Left ventricle myocardium inferior (tissue), 1 donor: ENCODE measurements at regions not wholly inside any gene's neighbourhood (a gene's known extent, or its start where the extent isn't known, plus 50 kb on each side); places are given as distances from the start of the nearest gene placed in this dataset.

Source experiments
- DNase-seq: peaks from one replicate; pipeline ENCODE4 v3.0.0-alpha.2; 2020
- H3K27ac ChIP-seq: fragments of 200-600 bp; replicated peaks from 2 replicates; pipeline ENCODE4 v1.8.0; 2021
- H3K27me3 ChIP-seq: fragments of 200-600 bp; 2 replicates; pipeline ENCODE4 v1.8.0; 2021; ENCODE audit warnings: low read depth
- H3K36me3 ChIP-seq: fragments of 200-600 bp; 2 replicates; pipeline ENCODE4 v1.8.0; 2021
- H3K4me1 ChIP-seq: fragments of 200-600 bp; 2 replicates; pipeline ENCODE4 v1.8.0; 2021
- H3K4me3 ChIP-seq: fragments of 200-600 bp; 2 replicates; pipeline ENCODE4 v1.8.0; 2021; ENCODE audit warnings: mild to moderate bottlenecking, moderate library complexity
- H3K9me3 ChIP-seq: fragments of 200-600 bp; replicated peaks from 2 replicates; pipeline ENCODE4 v1.8.0; 2021
- intact Hi-C: fragments of 100-400 bp; cut with micrococcal nuclease; formaldehyde crosslinking; loops from one replicate; pipeline ENCODE4 v1.11.0; 2022
- TF ChIP-seq, protein P1 (sequence below): fragments of 200-600 bp; IDR thresholded peaks from 2 replicates; pipeline ENCODE4 v1.8.0; 2021; ENCODE audit warnings: antibody characterized with exemption, mild to moderate bottlenecking, borderline replicate concordance
- donor health status: DM: no; HTN: yes; CAD: no; lungs with severe emphysema.

GRCh38 chr9:89862316-89862715, 257.5 kb downstream of the GADD45G start:
- TF ChIP-seq, protein P1, sequence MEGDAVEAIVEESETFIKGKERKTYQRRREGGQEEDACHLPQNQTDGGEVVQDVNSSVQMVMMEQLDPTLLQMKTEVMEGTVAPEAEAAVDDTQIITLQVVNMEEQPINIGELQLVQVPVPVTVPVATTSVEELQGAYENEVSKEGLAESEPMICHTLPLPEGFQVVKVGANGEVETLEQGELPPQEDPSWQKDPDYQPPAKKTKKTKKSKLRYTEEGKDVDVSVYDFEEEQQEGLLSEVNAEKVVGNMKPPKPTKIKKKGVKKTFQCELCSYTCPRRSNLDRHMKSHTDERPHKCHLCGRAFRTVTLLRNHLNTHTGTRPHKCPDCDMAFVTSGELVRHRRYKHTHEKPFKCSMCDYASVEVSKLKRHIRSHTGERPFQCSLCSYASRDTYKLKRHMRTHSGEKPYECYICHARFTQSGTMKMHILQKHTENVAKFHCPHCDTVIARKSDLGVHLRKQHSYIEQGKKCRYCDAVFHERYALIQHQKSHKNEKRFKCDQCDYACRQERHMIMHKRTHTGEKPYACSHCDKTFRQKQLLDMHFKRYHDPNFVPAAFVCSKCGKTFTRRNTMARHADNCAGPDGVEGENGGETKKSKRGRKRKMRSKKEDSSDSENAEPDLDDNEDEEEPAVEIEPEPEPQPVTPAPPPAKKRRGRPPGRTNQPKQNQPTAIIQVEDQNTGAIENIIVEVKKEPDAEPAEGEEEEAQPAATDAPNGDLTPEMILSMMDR = no peak
- Histone ChIP-seq H3K36me3 (no peaks in the 10 kb centered on the region), H3K9me3 (peaks cover 13% of the 10 kb centered on the region), H3K27me3 (no peaks in the 10 kb centered on the region), H3K27ac (no peak overlapping the region), H3K4me1 (peaks cover 12% of the 10 kb centered on the region), H3K4me3 (no peak overlapping the region)
- no peak for DNase-seq
- intact Hi-C loops = no loop called here

DNA sequence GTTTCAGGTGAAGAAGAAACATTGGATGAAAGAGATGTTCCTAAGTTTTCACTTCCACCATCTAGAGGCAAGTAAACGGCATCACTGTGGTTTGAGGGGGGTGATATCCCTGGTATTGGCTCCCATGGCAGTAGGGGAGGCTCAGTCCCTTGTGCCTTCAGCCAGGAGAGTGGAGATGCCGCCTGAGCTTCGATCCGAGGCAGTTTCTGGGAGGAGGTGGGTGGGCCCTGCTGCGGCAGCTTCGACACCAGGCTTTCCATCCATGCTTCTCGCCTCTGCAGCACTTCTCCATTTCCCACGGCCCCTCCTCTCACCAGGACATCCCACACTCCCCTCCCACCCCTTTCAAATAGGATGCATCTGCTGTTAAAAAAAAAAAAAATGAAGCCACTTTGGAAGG, 258.3 kb downstream of the GADD45G start:
- Histone ChIP-seq H3K4me1 (peaks cover 12% of the 10 kb centered on the region), H3K36me3 (no peaks in the 10 kb centered on the region), H3K27ac (no peak overlapping the region), H3K27me3 (no peaks in the 10 kb centered on the region), H3K4me3 (no peak overlapping the region), H3K9me3 (peaks cover 6% of the 10 kb centered on the region)
- TF ChIP-seq, protein P1 = no peak
- DNase-seq = no peak
- intact Hi-C loops = no loop called here

- TF ChIP-seq, protein P1 = no peak
- no peaks in the 10 kb centered on the region for H3K27me3 ChIP-seq
- intact Hi-C loops = no loop called here
Observed at GRCh38 chr9:89863837-89864236, 259.0 kb downstream of the GADD45G start.

DNA sequence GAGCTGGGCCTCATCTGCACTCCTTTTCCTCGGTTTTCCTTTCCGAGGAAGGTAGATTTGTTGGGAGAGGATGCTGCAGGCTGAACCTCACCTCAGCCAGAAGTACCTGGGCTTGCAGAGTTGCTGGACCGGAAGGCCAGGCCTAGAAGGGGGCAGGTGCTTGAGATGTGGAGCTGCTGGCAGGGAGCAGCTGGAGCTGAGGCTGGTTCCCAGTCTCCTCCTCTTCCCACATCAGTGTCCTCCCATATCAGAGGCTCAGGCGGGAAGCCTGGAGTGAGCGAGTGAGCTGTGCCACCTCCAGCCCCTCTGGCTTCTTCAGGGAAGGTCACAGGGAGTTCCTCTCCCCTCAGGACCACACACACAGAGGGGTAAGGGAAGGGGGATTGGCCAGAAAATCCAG, 259.4 kb downstream of the GADD45G start:
- H3K27me3 ChIP-seq = no peaks in the 10 kb centered on the region

More at GRCh38 chr9:89863837-89864236, 259.0 kb downstream of the GADD45G start:
- Histone ChIP-seq H3K9me3 (no peaks in the 10 kb centered on the region), H3K4me1 (peaks cover 12% of the 10 kb centered on the region), H3K27ac (no peak overlapping the region), H3K36me3 (no peaks in the 10 kb centered on the region), H3K4me3 (no peak overlapping the region)
- no peak for DNase-seq

DNA sequence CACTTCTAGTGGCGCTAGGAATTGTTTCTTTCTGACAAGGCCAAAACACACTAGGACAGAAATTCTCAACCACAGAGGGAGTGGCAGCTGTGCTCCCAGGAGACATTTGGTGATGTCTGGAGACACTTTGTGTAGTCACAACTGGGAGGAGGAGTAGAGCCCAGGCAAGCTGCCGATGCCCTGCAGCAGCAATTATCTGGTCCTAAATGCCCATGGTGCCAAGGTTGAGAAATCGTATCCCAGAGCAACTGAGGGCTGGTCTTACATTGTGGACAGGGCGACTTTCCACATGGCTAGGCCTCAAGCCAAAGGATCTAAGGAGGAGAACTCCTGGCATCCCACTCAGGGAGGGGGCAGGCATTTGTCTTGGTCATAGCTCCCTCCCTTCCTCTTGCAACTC, 259.9 kb downstream of the GADD45G start:
- no peak overlapping the region for H3K27ac ChIP-seq
- intact Hi-C loops = no loop called here
- H3K36me3 ChIP-seq = no peaks in the 10 kb centered on the region
- no peak for DNase-seq
- peaks cover 12% of the 10 kb centered on the region for H3K4me1 ChIP-seq
- H3K27me3 ChIP-seq = no peaks in the 10 kb centered on the region
- no peak overlapping the region for H3K4me3 ChIP-seq
- no peaks in the 10 kb centered on the region for H3K9me3 ChIP-seq
- TF ChIP-seq, protein P1 = no peak

More for the DNA sequence above, 259.4 kb downstream of the GADD45G start:
- Histone ChIP-seq H3K4me3 (no peak overlapping the region), H3K27ac (no peak overlapping the region), H3K9me3 (no peaks in the 10 kb centered on the region), H3K36me3 (no peaks in the 10 kb centered on the region), H3K4me1 (peaks cover 12% of the 10 kb centered on the region)
- TF ChIP-seq, protein P1 = no peak
- DNase-seq = no peak
- intact Hi-C loops = no loop called here

DNA sequence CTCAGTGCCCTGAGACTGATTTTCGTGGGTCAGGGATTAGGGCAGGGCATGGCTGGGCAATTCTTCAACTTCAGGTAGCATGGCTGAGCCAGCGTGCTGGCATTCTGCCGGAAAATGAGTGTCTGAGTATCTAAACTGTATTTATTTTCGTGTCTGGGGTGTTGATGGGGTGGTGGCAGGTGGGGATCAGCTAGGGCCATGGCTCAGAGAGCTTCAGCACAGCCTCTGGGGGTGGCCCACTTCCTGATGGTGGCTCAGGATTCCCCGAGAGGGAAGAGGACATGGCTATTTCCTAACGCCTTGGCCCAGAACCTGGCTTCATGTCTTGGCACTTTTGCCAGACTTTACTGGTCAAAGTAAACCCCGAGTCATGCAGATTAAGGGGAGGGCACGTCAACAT, 260.5 kb downstream of the GADD45G start:
- DNase-seq = no peak
- H3K27me3 ChIP-seq = no peaks in the 10 kb centered on the region

More for the DNA sequence above, 260.5 kb downstream of the GADD45G start:
- Histone ChIP-seq H3K4me3 (no peak overlapping the region), H3K36me3 (no peaks in the 10 kb centered on the region), H3K4me1 (peaks cover 12% of the 10 kb centered on the region), H3K9me3 (no peaks in the 10 kb centered on the region), H3K27ac (no peak overlapping the region)
- TF ChIP-seq, protein P1 = no peak
- intact Hi-C loops = no loop called here
